GM12892 (cell line): ENCODE measurements at regions not wholly inside any gene's neighbourhood (a gene's known extent, or its start where the extent isn't known, plus 50 kb on each side); places are given as distances from the start of the nearest gene placed in this dataset.

Source experiments
- DNase-seq: peaks from one replicate; pipeline ENCODE4 v3.0.0; 2011; ENCODE audit not compliant: insufficient read length
- FAIRE-seq: peaks from 2 replicates; lab custom pipeline; 2011; peaks lifted over from hg19 to GRCh38; lab: Jason Lieb, UNC
- POLR2A ChIP-seq: IDR thresholded peaks from 2 replicates; pipeline ENCODE4 v1.6.1; 2011; ENCODE audit warnings: low read depth, low read length, control low read depth
- POLR2AphosphoS5 ChIP-seq: IDR thresholded peaks from 2 replicates; pipeline ENCODE4 v1.6.1; 2011; ENCODE audit warnings: low read depth, low read length, control low read depth
- TAF1 ChIP-seq: IDR thresholded peaks from 2 replicates; pipeline ENCODE4 v1.6.1; 2011; ENCODE audit warnings: low read depth, mild to moderate bottlenecking, control low read depth, low read length, borderline replicate concordance

- FAIRE-seq (no peak), DNase-seq (no peak)
- no peak for TF ChIP-seq POLR2AphosphoS5
- no peak for TF ChIP-seq TAF1
- no peak for TF ChIP-seq POLR2A
These were observed 126.8 kb upstream of the NCOR2 start for GRCh38 chr12:124694250-124694649.

- DNase-seq, result no peak
- no peak for FAIRE-seq
- TF ChIP-seq TAF1 (no peak), POLR2A (no peak), POLR2AphosphoS5 (no peak)
These were observed 125.8 kb upstream of the NCOR2 start for GRCh38 chr12:124693111-124693723.

- TF ChIP-seq POLR2AphosphoS5 (no peak), POLR2A (no peak), TAF1 (no peak)
- FAIRE-seq (no peak), DNase-seq (no peak)
These were observed 125.0 kb upstream of the NCOR2 start for GRCh38 chr12:124692443-124692842.

DNA sequence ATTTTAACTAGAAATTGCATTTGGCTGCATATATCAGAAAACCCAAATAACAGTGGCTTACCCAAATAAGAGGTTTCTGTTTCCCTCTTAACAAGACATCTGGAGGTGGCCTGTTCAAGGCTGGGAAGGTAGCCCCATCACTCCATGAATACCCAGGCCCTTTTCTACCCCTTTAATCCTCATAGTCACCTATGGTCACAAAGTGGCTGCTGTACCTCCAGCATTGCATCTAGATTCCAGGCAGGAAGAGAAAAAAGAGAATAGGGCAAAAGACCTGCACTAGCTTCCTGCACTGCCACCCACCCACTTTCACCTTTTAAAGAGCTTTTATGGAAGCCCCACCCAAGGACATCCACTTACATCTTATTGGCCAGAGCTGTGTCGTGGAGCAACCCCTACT lies 124.0 kb upstream of the NCOR2 start:
- TF ChIP-seq TAF1 (no peak), POLR2A (no peak), POLR2AphosphoS5 (no peak)
- DNase-seq (no peak), FAIRE-seq (no peak)

DNA sequence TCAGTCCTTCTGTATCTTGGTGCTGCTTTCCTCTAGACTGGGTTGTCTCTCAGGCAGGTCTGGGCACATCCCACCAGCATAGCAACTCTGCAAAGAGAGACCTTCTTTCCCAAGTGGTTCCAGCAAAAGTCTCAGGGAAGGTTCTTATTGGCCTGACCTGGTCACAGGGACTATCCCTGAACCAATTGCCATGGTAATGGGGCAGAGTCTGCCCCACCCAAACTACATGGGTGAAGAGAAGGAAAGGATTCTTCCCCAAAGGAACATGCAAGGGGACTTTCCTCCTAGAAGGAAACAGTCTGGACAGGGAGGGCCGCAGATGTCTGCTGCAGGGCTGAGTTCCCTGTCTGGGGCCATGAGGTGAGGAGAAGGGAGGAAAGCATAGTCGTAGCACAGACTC lies 122.2 kb upstream of the NCOR2 start:
- TF ChIP-seq TAF1, result no peak
- no peak for TF ChIP-seq POLR2AphosphoS5
- TF ChIP-seq POLR2A, result no peak
- FAIRE-seq (no peak), DNase-seq (no peak)

DNA sequence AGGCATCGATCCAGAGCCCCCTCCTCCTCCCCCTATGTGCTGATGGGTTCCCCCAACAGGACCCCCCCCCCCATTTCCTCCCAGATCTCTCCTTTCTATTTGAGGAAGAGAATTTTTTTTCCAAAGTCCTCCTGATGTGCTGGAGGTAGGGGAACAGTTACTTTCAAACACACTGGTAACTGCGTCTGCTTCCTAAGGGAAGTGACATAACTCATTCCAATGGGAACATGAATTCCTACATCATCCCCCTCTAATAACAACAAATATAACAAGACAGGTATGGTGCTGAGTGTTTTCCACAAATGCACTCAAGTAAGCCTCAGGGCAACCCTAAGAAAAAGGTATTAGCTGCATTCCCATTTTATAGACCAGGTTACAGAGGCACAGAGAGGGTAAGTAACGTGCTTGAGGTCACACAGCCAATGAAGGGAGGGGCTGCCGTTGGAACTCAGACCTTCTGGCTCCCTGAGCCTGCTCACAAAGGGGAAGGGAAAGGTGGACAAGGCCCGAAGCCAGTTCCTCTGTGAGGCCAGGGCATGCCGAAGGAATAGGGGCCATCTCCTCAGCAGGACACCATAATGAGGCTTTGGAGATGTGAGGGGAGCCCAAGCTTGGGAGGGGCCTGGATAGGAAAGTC lies 121.1 kb upstream of the NCOR2 start:
- no peak for DNase-seq
- TF ChIP-seq TAF1, result no peak
- no peak for TF ChIP-seq POLR2A
- TF ChIP-seq POLR2AphosphoS5, result no peak
- FAIRE-seq, result no peak

DNA sequence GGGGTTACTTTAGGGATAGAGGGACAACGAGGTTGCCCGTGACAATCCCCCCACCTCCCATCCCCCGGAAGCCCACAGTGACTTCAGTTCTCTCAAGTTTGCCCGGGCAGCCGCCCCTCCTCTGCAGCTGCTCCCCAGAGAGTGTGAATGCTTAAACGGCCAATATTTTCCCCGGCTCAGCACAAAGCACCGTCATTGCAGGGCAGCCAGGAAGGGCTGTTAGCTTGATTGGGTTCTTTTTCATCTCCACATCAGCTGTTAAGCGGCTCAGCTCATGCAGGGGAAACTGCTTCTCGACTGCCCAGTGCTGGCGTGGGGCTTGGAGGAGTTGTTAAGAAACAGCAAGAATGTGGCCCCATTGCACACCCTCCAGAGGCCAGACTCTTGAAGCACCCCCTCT lies 120.5 kb upstream of the NCOR2 start:
- no peak for FAIRE-seq
- TF ChIP-seq POLR2A (no peak), TAF1 (no peak), POLR2AphosphoS5 (no peak)
- DNase-seq, result no peak

GRCh38 chr12:124687174-124687902 lies 119.9 kb upstream of the NCOR2 start:
- FAIRE-seq (no peak), DNase-seq (no peak)
- TF ChIP-seq POLR2AphosphoS5 (no peak), POLR2A (no peak), TAF1 (no peak)

- no peak for FAIRE-seq
- DNase-seq, result no peak
- no peak for TF ChIP-seq POLR2A
- no peak for TF ChIP-seq TAF1
- TF ChIP-seq POLR2AphosphoS5, result no peak
These were observed 119.2 kb upstream of the NCOR2 start for GRCh38 chr12:124686370-124687173.

DNA sequence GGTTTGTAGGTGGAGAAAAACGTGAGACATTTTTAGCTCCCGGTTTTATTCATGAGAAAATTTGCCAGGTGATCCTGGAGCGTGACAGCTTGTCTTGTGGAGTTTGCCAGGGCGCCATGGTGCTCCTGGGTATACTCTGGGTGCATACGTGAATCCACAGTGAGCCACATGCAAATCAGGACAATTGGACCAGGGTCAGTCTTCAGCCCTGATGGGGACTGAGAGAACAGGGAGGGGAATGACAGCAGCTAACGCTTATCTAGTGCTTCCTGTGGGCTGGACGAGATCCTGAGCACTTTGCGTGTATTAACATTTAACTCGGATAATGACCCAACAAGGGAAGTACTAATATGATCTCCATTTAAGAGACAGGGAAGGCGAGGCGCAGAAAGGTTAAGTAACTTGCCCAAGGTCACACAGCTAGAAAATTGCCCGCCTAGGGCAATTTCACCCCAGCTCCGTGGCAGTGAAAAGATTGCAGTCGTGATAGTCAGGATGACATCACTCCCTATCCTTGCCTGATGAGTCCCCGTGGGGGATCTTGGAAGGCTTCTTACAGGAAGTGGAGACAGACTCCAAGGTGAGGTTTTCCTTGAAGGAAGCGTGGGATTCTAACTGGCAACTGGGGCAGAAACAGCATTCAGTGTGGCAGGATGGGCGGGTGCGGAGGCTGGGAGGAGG lies 118.4 kb upstream of the NCOR2 start:
- DNase-seq (no peak), FAIRE-seq (no peak)
- no peak for TF ChIP-seq TAF1
- TF ChIP-seq POLR2AphosphoS5, result no peak
- TF ChIP-seq POLR2A, result no peak

GRCh38 chr12:124684971-124685688 lies 117.7 kb upstream of the NCOR2 start:
- no peak for TF ChIP-seq POLR2A
- FAIRE-seq, result no peak
- no peak for DNase-seq
